GM23248 (cell line): ENCODE measurements at regions not wholly inside any gene's neighbourhood (a gene's known extent, or its start where the extent isn't known, plus 50 kb on each side); places are given as distances from the start of the nearest gene placed in this dataset.
"Not testable (repeated sequence)": the region's sequence is repeated elsewhere in the genome, so short reads cannot be mapped to it uniquely, and the experiment has no call there.

ENCODE experiments used
- DNase-seq: peaks from one replicate; pipeline ENCODE4 v3.0.0-alpha.2; 2015
- H2AFZ ChIP-seq: fragments of 200-600 bp; sonication (generic); 2 replicates; pipeline ENCODE4 v1.6.1; 2016; ENCODE audit warnings: antibody characterized with exemption
- H3F3A ChIP-seq: fragments of 200-600 bp; sonication (generic); 2 replicates; pipeline ENCODE4 v1.6.1; 2016; ENCODE audit warnings: mild to moderate bottlenecking, antibody characterized with exemption, mixed run types; ENCODE audit not compliant: insufficient read depth
- H3K27ac ChIP-seq: fragments of 200-600 bp; sonication (generic); 2 replicates; pipeline ENCODE4 v1.5.1; 2016; ENCODE audit warnings: mild to moderate bottlenecking
- H3K27me3 ChIP-seq: fragments of 200-600 bp; sonication (generic); replicated peaks from 2 replicates; pipeline ENCODE4 v1.6.1; 2016; ENCODE audit warnings: mild to moderate bottlenecking; ENCODE audit not compliant: insufficient read depth
- H3K36me3 ChIP-seq: fragments of 200-600 bp; sonication (generic); 2 replicates; pipeline ENCODE4 v1.6.1; 2016; ENCODE audit warnings: low read depth, mild to moderate bottlenecking
- H3K4me1 ChIP-seq: fragments of 200-600 bp; sonication (generic); 2 replicates; pipeline ENCODE4 v1.6.1; 2016; ENCODE audit warnings: mild to moderate bottlenecking; ENCODE audit not compliant: insufficient read depth
- H3K4me2 ChIP-seq: fragments of 200-600 bp; sonication (generic); one replicate; pipeline ENCODE4 v1.6.1; 2016; ENCODE audit warnings: mild to moderate bottlenecking; ENCODE audit not compliant: unreplicated experiment
- H3K4me3 ChIP-seq: fragments of 200-600 bp; sonication (generic); 2 replicates; pipeline ENCODE4 v1.5.1; 2016; ENCODE audit warnings: mild to moderate bottlenecking
- H3K79me2 ChIP-seq: fragments of 200-600 bp; sonication (generic); 2 replicates; pipeline ENCODE4 v1.6.1; 2016; ENCODE audit warnings: mild to moderate bottlenecking; ENCODE audit not compliant: insufficient read depth
- H3K9ac ChIP-seq: fragments of 200-600 bp; sonication (generic); 2 replicates; pipeline ENCODE4 v1.6.1; 2016; ENCODE audit warnings: mild to moderate bottlenecking
- H3K9me2 ChIP-seq: fragments of 200-600 bp; sonication (generic); 2 replicates; pipeline ENCODE4 v1.6.1; 2016; ENCODE audit warnings: mixed run types, mild to moderate bottlenecking, moderate library complexity; ENCODE audit not compliant: insufficient read depth
- H3K9me3 ChIP-seq: fragments of 200-600 bp; sonication (generic); one replicate; pipeline ENCODE4 v1.6.1; 2017; ENCODE audit warnings: low read depth
- H4K20me1 ChIP-seq: fragments of 200-600 bp; sonication (generic); 2 replicates; pipeline ENCODE4 v1.6.0; 2016; ENCODE audit not compliant: insufficient read depth
- EZH2 ChIP-seq: fragments of 200-600 bp; sonication (generic); IDR thresholded peaks from 2 replicates; pipeline ENCODE4 v1.6.1; 2018; ENCODE audit warnings: antibody characterized with exemption, mild to moderate bottlenecking; ENCODE audit not compliant: insufficient read depth, poor library complexity, severe bottlenecking
- EZH2phosphoT487 ChIP-seq: fragments of 200-600 bp; sonication (generic); IDR thresholded peaks from 2 replicates; pipeline ENCODE4 v1.6.1; 2018; ENCODE audit warnings: antibody characterized with exemption, moderate library complexity, mild to moderate bottlenecking, low read depth; ENCODE audit not compliant: insufficient read depth
- WGBS, 2 experiments: methylation state at CpG; one replicate each; pipeline ENCODE4 v1.1.6; 2015 to 2017; ENCODE audit warnings: low lambda C conversion rate in 2 of 2, low coverage in 1 of 2; ENCODE audit errors: missing lambda C conversion rate in 2 of 2; 5-methylcytosine and 5-hydroxymethylcytosine counted together
- in situ Hi-C: fragments of 300-500 bp; cut with MboI; formaldehyde crosslinking; loops from 2 replicates; pipeline ENCODE4 v1.15.0; 2020

DNA sequence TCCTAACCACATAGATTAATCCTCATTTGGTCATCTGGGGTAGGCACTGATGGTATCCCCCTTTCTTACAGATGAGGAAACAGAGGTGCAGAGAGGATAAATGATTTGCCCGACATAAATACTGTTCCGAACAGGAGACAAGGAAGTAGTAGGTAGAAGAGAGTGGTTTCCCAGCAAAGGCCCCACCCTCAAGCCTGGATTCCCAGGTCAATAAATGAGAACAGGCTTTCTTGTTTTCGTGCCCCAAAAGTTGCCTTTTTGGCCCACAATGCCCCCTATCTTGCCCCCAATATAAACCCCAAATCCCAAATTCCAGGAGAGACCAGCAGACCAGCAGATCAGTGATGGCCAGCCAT lies 125.5 kb upstream of the PRR20G start:
- Histone ChIP-seq H3K27ac (no peak overlapping the region), H3F3A (no peaks in the 10 kb centered on the region), H4K20me1 (no peaks in the 10 kb centered on the region), H3K4me1 (no peaks in the 10 kb centered on the region; the same call in 1 of the 2 replicates), H3K9ac (no peak overlapping the region), H2AFZ (no peak overlapping the region), H3K4me3 (no peak overlapping the region), H3K4me2 (no peak overlapping the region), H3K9me2 (no peaks in the 10 kb centered on the region), H3K9me3 (no peaks in the 10 kb centered on the region), H3K79me2 (no peaks in the 10 kb centered on the region), H3K36me3 (no peaks in the 10 kb centered on the region), H3K27me3 (peaks cover 40% of the 10 kb centered on the region)
- in situ Hi-C loops: no loop called here
- no peak for DNase-seq
- TF ChIP-seq EZH2 (no peak), EZH2phosphoT487 (no peak)
- WGBS, 2 experiments: 67 to 72% methylated on average over 3 of the region's 3 CpGs

GRCh38 chr3:127412578-127413317 lies 124.9 kb upstream of the PRR20G start:
- H3K9me3 ChIP-seq: no peaks in the 10 kb centered on the region
- no peak overlapping the region for H3K4me3 ChIP-seq
- 48 to 49% methylated on average over 10 of the region's 10 CpGs for WGBS, 2 experiments
- H4K20me1 ChIP-seq: no peaks in the 10 kb centered on the region
- H3K27me3 ChIP-seq: peaks cover 39% of the 10 kb centered on the region
- no peak overlapping the region for H2AFZ ChIP-seq
- no peak overlapping the region for H3K9ac ChIP-seq
- no peak overlapping the region for H3K27ac ChIP-seq
- DNase-seq: no peak
- no peaks in the 10 kb centered on the region for H3K4me1 ChIP-seq
- H3K4me2 ChIP-seq: no peak overlapping the region
- no peaks in the 10 kb centered on the region for H3F3A ChIP-seq
- H3K36me3 ChIP-seq: no peaks in the 10 kb centered on the region
- no peak for TF ChIP-seq EZH2phosphoT487
- TF ChIP-seq EZH2: no peak
- in situ Hi-C loops: no loop called here
- H3K9me2 ChIP-seq: no peaks in the 10 kb centered on the region
- no peaks in the 10 kb centered on the region for H3K79me2 ChIP-seq

DNA sequence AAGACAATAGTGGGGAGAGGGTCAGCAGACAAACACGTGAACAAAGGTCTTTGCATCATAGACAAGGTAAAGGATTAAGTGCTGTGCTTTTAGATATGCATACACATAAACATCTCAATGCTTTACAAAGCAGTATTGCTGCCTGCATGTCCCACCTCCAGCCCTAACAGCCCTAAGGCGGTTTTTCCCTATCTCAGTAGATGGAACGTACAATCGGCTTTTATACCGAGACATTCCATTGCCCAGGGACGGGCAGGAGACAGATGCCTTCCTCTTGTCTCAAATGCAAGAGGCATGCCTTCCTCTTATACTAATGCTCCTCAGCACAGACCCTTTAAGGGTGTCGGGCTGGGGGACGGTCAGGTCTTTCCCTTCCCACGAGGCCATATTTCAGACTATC lies 124.0 kb upstream of the PRR20G start:
- H4K20me1 ChIP-seq, H3K4me1 ChIP-seq, H3K9me2 ChIP-seq, H3K36me3 ChIP-seq, H3K9me3 ChIP-seq, DNase-seq, H3K79me2 ChIP-seq, H3F3A ChIP-seq, H3K4me3 ChIP-seq, H2AFZ ChIP-seq, in situ Hi-C loops, H3K9ac ChIP-seq, H3K4me2 ChIP-seq, H3K27ac ChIP-seq: not testable (repeated sequence)
- 41 to 73% methylated on average over 5 to 9 of the region's 9 CpGs for WGBS, 2 experiments
- peaks cover 36% of the 10 kb centered on the region for H3K27me3 ChIP-seq

GRCh38 chr3:127411083-127411727 lies 123.4 kb upstream of the PRR20G start:
- Histone ChIP-seq H3K4me1 (no peaks in the 10 kb centered on the region), H3K4me3 (no peak overlapping the region), H3F3A (no peaks in the 10 kb centered on the region), H3K27ac (no peak overlapping the region), H3K9ac (no peak overlapping the region), H2AFZ (no peak overlapping the region), H3K27me3 (peaks cover 29% of the 10 kb centered on the region), H3K4me2 (no peak overlapping the region), H3K9me3 (no peaks in the 10 kb centered on the region), H3K79me2 (no peaks in the 10 kb centered on the region), H3K36me3 (no peaks in the 10 kb centered on the region), H3K9me2 (no peaks in the 10 kb centered on the region), H4K20me1 (no peaks in the 10 kb centered on the region)
- in situ Hi-C loops: no loop called here
- TF ChIP-seq EZH2 (no peak), EZH2phosphoT487 (no peak)
- DNase-seq: no peak
- 53 to 54% methylated on average over 4 of the region's 4 CpGs for WGBS, 2 experiments
